DND-41 (cell line): ENCODE measurements at regions not wholly inside any gene's neighbourhood (a gene's known extent, or its start where the extent isn't known, plus 50 kb on each side); places are given as distances from the start of the nearest gene placed in this dataset.

ENCODE experiments used
- ATAC-seq: fragments of 200-7000 bp; cut with Tn5 transposase; 3 replicates; pipeline ENCODE4 v1.9.1; 2021; ENCODE audit warnings: low read depth; ENCODE audit not compliant: insufficient read depth
- DNase-seq: peaks from one replicate; pipeline ENCODE4 v3.0.0-alpha.2; 2020
- H2AFZ ChIP-seq: 2 replicates; pipeline ENCODE4 v1.6.0; 2012; ENCODE audit warnings: low read depth, low read length
- H3K27ac ChIP-seq: 2 replicates; pipeline ENCODE4 v1.5.1; 2012; ENCODE audit warnings: low read length, inconsistent platforms
- H3K27me3 ChIP-seq: fragments of 200-600 bp; sonication (generic); 2 replicates; pipeline ENCODE4 v1.6.0; 2012; ENCODE audit warnings: low read length, mild to moderate bottlenecking, inconsistent platforms; ENCODE audit not compliant: insufficient read depth, poor library complexity
- H3K36me3 ChIP-seq: 2 replicates; pipeline ENCODE4 v1.5.1; 2012; ENCODE audit warnings: low read length, inconsistent platforms; ENCODE audit not compliant: insufficient read depth
- H3K4me1 ChIP-seq: 2 replicates; pipeline ENCODE4 v1.5.1; 2012; ENCODE audit warnings: mild to moderate bottlenecking, low read length; ENCODE audit not compliant: insufficient read depth
- H3K4me2 ChIP-seq: 2 replicates; pipeline ENCODE4 v1.6.0; 2012; ENCODE audit warnings: mild to moderate bottlenecking, moderate library complexity, low read length, inconsistent platforms; ENCODE audit not compliant: insufficient read depth
- H3K4me3 ChIP-seq, 2 experiments: fragments of 200-600 bp in 1 of 2; shearing (Covaris generic) in 1 of 2; 2 replicates each; pipeline ENCODE4 v1.5.1; 2012 to 2016; ENCODE audit warnings: inconsistent platforms in 2 of 2, low read length in 2 of 2, mild to moderate bottlenecking in 2 of 2, low read depth in 1 of 2, moderate library complexity in 1 of 2
- H3K79me2 ChIP-seq: 2 replicates; pipeline ENCODE4 v1.6.0; 2012; ENCODE audit warnings: low read length, inconsistent platforms; ENCODE audit not compliant: insufficient read depth
- H3K9ac ChIP-seq: 2 replicates; pipeline ENCODE4 v1.6.0; 2012; ENCODE audit warnings: low read depth, mild to moderate bottlenecking, inconsistent platforms, low read length, moderate library complexity
- H3K9me3 ChIP-seq: 2 replicates; pipeline ENCODE4 v1.5.1; 2012; ENCODE audit warnings: low read length, moderate library complexity, mild to moderate bottlenecking, inconsistent platforms; ENCODE audit not compliant: insufficient read depth, severe bottlenecking
- H4K20me1 ChIP-seq: 2 replicates; pipeline ENCODE4 v1.6.0; 2012; ENCODE audit warnings: low read length; ENCODE audit not compliant: insufficient read depth
- CTCF ChIP-seq: IDR thresholded peaks from 2 replicates; pipeline ENCODE4 v1.5.1; 2012; ENCODE audit warnings: borderline replicate concordance, low read length, moderate library complexity, mild to moderate bottlenecking; ENCODE audit not compliant: poor library complexity, severe bottlenecking; ENCODE audit errors: extremely low read depth
- EZH2 ChIP-seq: IDR thresholded peaks from 3 replicates; pipeline ENCODE4 v1.6.1; 2012; ENCODE audit warnings: borderline replicate concordance, low read depth, mild to moderate bottlenecking, moderate library complexity, low read length, inconsistent platforms; ENCODE audit not compliant: severe bottlenecking

GRCh38 chr7:57308631-57309408 is 141.2 kb upstream of the ZNF716 start:
- Histone ChIP-seq H3K79me2 (no peaks in the 10 kb centered on the region), H3K9ac (no peak overlapping the region), H3K4me3 (no peak overlapping the region), H3K4me2 (no peak overlapping the region), H2AFZ (no peak overlapping the region), H4K20me1 (no peaks in the 10 kb centered on the region), H3K9me3 (peaks cover 18% of the 10 kb centered on the region), H3K27ac (no peak overlapping the region), H3K27me3 (no peaks in the 10 kb centered on the region), H3K36me3 (no peaks in the 10 kb centered on the region), H3K4me1 (no peaks in the 10 kb centered on the region)
- ATAC-seq: no peak
- peak; percentile 12 for DNase-seq
- TF ChIP-seq EZH2 (no peak), CTCF (peak; percentile 52)

- Histone ChIP-seq H3K9ac (no peak overlapping the region), H3K4me1 (no peaks in the 10 kb centered on the region), H3K36me3 (no peaks in the 10 kb centered on the region), H4K20me1 (no peaks in the 10 kb centered on the region), H3K79me2 (no peaks in the 10 kb centered on the region), H3K4me3 (no peak overlapping the region), H3K4me2 (no peak overlapping the region), H3K9me3 (peaks cover 25% of the 10 kb centered on the region), H3K27ac (no peak overlapping the region), H3K27me3 (no peaks in the 10 kb centered on the region), H2AFZ (no peak overlapping the region)
- TF ChIP-seq CTCF: no peak
- TF ChIP-seq EZH2: no peak
- DNase-seq (no peak), ATAC-seq (no peak)
Observed at GRCh38 chr7:57327081-57327480, 122.9 kb upstream of the ZNF716 start.

GRCh38 chr7:57328457-57328856 is 121.5 kb upstream of the ZNF716 start:
- H4K20me1 ChIP-seq: no peaks in the 10 kb centered on the region
- no peak overlapping the region for H3K4me3 ChIP-seq
- TF ChIP-seq CTCF (no peak), EZH2 (no peak)
- no peak overlapping the region for H3K9ac ChIP-seq
- H3K9me3 ChIP-seq: peaks cover 25% of the 10 kb centered on the region
- no peak overlapping the region for H3K27ac ChIP-seq
- ATAC-seq (no peak), DNase-seq (no peak)
- no peaks in the 10 kb centered on the region for H3K27me3 ChIP-seq
- H3K36me3 ChIP-seq: no peaks in the 10 kb centered on the region
- H3K4me2 ChIP-seq: no peak overlapping the region
- H3K79me2 ChIP-seq: no peaks in the 10 kb centered on the region
- H2AFZ ChIP-seq: no peak overlapping the region
- H3K4me1 ChIP-seq: no peaks in the 10 kb centered on the region

GRCh38 chr7:57328963-57329362 is 121.0 kb upstream of the ZNF716 start:
- H3K79me2 ChIP-seq: no peaks in the 10 kb centered on the region
- no peaks in the 10 kb centered on the region for H3K27me3 ChIP-seq
- H3K4me2 ChIP-seq: no peak overlapping the region
- H3K9me3 ChIP-seq: peaks cover 25% of the 10 kb centered on the region
- no peak for ATAC-seq
- H3K27ac ChIP-seq: no peak overlapping the region
- no peak overlapping the region for H3K9ac ChIP-seq
- no peak for TF ChIP-seq CTCF
- no peak for TF ChIP-seq EZH2
- DNase-seq: no peak
- no peaks in the 10 kb centered on the region for H4K20me1 ChIP-seq
- no peaks in the 10 kb centered on the region for H3K36me3 ChIP-seq
- no peak overlapping the region for H3K4me3 ChIP-seq
- no peaks in the 10 kb centered on the region for H3K4me1 ChIP-seq
- no peak overlapping the region for H2AFZ ChIP-seq
